ENCODE measurements at regions not wholly inside any gene's neighbourhood (a gene's known extent, or its start where the extent isn't known, plus 50 kb on each side); places are given as distances from the start of the nearest gene placed in this dataset.

DNA sequence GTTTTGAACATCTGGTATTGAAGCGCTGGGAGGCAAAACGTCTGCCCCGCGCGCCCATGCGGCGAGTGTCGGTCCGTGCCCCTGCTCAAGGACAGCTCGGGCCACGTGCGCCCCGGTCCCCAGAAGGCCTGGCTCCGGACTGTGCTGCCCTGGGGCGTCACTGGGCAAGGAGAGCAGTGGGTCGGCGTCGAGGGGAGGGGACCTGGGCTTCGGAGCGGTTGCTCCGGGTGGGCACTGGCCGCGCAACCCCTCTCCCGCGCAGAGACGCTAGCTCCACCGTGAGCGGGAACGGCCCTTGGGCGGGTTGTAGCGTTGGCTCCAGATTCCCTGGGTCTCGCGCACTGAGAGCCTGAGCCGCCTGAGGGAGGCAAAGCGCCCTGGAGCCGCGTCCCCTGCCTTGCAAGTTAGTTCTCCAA is 304.2 kb upstream of the HSFY2 start:
- peak overlapping the region; percentile 68 for H3K27ac Mint-ChIP-seq
- peaks cover 14% of the 10 kb centered on the region for H3K4me1 Mint-ChIP-seq (ENCODE audit: low read depth)
- no peak for DNase-seq (ENCODE audit: low spot score)
- intact Hi-C loops (cut with micrococcal nuclease): loop anchor here (10.0 kb wide), 2 partner anchors 57 to 487 kb away; no protein-coding TSS in a partner anchor
- peak overlapping the region; percentile 87 for H3K4me3 Mint-ChIP-seq
- H3K36me3 Mint-ChIP-seq (ENCODE audit: low read depth): peaks cover 1% of the 10 kb centered on the region
- H3K27me3 Mint-ChIP-seq (ENCODE audit: insufficient read depth): no peaks in the 10 kb centered on the region
- no peaks in the 10 kb centered on the region for H3K9me3 Mint-ChIP-seq

DNA sequence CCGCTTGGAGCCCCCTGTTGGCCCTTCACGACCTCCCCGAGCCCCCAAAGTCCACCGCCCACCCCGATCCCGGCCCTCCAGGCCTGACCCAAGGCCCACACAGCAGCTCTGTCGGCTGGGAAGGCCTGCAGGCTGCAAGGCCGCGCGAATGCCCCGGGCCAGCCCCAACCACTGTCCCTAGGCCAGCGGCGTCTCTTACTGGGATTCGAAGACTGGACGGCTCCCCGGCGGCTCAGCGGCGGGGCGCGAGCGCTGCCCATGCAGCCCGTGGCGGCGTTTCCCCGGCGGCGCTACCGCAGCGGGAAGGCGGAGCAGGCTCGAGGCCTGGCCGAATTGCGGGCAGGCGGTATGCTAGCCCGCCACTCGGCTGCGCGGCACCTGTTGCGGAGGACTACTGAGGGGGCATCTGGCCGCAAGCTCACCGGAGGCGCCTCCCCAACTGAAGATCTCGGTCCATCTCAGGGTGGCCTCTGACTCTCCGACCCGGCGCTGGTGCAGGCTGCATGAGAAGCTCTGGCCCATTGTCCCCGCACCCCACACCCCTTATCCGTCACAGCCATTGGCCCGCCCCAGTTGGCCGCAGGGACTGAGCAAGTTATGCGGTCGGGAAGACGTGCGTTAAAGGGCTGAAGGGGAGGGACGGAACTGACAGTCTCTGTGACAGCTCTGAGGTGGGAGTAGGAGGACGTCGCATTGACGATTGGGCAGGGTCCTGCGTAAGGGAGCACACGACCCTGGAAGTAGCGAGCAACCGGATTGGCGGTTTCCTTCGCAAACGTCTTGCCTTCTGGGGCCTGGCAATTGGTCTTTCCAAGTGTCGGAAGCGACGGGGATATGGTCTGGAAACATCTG is 303.5 kb upstream of the HSFY2 start:
- Mint-ChIP-seq H3K4me3 (peak overlapping the region; percentile 87), H3K27me3 (ENCODE audit: insufficient read depth) (no peaks in the 10 kb centered on the region), H3K4me1 (ENCODE audit: low read depth) (peaks cover 14% of the 10 kb centered on the region), H3K36me3 (ENCODE audit: low read depth) (peaks cover 1% of the 10 kb centered on the region), H3K9me3 (no peaks in the 10 kb centered on the region), H3K27ac (peak overlapping the region; percentile 68)
- intact Hi-C loops (cut with micrococcal nuclease): loop anchor here (10.0 kb wide), 2 partner anchors 58 to 488 kb away; no protein-coding TSS in a partner anchor
- peak; percentile 6 for DNase-seq (ENCODE audit: low spot score)

DNA sequence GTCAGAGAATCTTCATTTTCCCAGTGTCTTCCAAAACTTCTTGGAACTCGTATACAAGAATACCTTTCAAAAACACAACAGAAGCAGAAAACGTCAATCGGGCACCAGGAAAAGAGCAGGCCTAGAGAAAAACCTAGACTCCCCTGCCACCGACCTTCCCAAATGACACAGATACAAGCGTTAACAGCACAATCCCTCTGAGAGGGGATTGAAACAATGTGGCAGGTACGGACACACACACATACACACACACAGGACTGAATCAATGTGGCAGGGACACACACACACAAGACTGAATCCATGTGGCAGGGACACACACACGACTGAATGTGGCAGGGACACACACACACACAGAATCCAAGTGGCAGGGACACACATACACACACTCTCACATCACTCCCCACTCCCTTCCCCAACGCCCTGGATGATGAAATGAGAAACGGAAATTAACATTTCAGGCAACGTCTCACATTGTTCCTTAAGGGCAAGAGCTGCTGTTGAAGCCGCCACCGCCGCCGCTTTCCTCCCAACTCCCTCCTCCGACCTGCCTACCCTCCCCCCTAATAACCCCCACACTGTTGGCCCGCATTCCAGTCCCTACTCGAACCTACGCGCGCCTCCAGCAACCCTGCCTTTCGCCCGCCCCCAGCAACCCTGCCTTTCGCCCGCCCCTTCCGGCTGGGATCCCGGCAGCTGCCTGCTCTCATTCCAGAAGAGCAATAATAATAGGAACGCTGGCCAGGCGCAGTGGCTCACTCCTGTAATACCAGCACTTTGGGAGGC is 302.1 kb upstream of the HSFY2 start:
- Mint-ChIP-seq H3K27me3 (ENCODE audit: insufficient read depth) (no peaks in the 10 kb centered on the region), H3K27ac (peak overlapping the region; percentile 67), H3K36me3 (ENCODE audit: low read depth) (peaks cover 1% of the 10 kb centered on the region), H3K9me3 (no peaks in the 10 kb centered on the region), H3K4me1 (ENCODE audit: low read depth) (peaks cover 14% of the 10 kb centered on the region), H3K4me3 (peak overlapping the region; percentile 82)
- intact Hi-C loops (cut with micrococcal nuclease): loop anchor here (10.0 kb wide), 2 partner anchors 59 to 489 kb away; no protein-coding TSS in a partner anchor
- DNase-seq (ENCODE audit: low spot score): no peak

DNA sequence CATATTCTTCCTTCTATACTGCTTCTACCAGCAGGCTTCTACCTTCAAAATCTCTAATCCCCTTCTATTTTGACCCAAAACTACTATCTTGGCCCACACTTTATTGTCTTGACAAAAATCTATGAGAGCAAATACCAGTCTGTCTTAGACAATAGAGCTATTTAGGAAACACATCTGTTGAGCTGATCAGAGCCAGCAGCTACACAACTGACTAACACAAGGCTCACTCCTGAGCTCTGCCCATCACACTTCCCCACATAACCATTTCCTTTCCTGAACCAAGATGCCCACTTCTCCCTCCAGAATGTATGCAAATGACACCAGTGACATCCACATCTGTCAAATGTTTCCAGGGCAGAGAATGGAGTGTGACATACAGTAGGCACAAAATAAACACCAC is 293.9 kb upstream of the HSFY2 start:
- intact Hi-C loops (cut with micrococcal nuclease): no loop called here
- Mint-ChIP-seq H3K36me3 (ENCODE audit: low read depth) (no peaks in the 10 kb centered on the region), H3K27me3 (ENCODE audit: insufficient read depth) (no peaks in the 10 kb centered on the region), H3K4me3 (no peak overlapping the region), H3K27ac (no peak overlapping the region), H3K4me1 (ENCODE audit: low read depth) (no peaks in the 10 kb centered on the region), H3K9me3 (no peaks in the 10 kb centered on the region)
- DNase-seq (ENCODE audit: low spot score): no peak

DNA sequence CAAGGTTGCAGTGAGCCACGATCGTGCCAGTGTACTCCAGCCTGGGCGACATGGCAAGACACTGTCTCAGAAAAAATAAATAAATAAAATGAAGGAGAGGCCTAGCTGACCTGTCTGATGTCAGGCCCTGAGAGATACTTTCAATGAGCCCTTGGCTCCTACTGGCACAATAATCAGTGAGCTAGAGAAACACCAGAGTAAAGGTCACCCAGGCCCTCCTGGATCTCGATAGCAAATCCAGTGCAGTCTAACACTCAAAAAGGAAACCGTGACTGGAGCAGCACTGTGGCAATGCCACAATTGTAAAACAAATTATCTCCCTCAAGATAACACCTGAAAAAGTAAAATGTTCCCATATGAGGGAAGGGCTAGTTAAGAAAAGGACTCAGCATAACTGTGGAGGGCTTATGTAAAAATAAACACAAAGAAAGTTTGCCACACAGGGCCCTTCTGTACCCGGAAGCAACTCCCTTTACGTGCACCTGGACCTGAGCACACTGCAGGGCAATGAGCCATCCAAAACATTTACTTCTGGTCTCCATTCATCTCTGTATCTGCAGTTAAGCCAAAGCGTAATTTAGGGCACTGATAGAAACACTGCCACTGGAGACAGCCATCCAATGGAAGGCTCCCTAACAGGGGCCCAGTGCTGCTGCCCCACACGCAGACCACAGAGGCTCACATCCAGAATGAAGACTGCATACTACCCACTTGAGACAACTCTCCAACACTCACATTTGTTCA is 293.1 kb upstream of the HSFY2 start:
- Mint-ChIP-seq H3K27me3 (ENCODE audit: insufficient read depth) (no peaks in the 10 kb centered on the region), H3K36me3 (ENCODE audit: low read depth) (no peaks in the 10 kb centered on the region), H3K4me1 (ENCODE audit: low read depth) (no peaks in the 10 kb centered on the region), H3K4me3 (no peak overlapping the region), H3K27ac (no peak overlapping the region), H3K9me3 (no peaks in the 10 kb centered on the region)
- intact Hi-C loops (cut with micrococcal nuclease): no loop called here
- no peak for DNase-seq (ENCODE audit: low spot score)

DNA sequence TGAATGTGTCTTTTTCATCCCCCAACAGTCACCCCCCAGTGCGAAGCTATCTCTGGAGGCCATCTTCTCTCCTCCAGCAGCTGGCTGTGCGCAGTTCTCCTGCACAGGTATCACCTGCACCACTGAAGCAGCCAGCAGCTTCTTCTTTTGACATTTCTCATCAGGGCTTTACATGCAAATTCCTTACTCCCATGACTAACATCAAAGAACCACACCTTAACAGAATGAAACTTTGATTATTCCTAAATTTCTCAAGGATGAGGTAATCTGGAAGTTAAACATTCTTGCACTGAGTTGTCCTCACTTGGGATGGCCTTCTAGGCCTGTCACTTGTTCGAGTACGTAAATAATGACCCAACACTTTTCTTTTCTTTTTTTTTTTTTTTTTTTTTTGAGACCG is 291.6 kb upstream of the HSFY2 start:
- Mint-ChIP-seq H3K27me3 (ENCODE audit: insufficient read depth) (no peaks in the 10 kb centered on the region), H3K4me3 (no peak overlapping the region), H3K36me3 (ENCODE audit: low read depth) (no peaks in the 10 kb centered on the region), H3K4me1 (ENCODE audit: low read depth) (no peaks in the 10 kb centered on the region), H3K9me3 (no peaks in the 10 kb centered on the region), H3K27ac (no peak overlapping the region)
- no peak for DNase-seq (ENCODE audit: low spot score)
- intact Hi-C loops (cut with micrococcal nuclease): no loop called here

DNA sequence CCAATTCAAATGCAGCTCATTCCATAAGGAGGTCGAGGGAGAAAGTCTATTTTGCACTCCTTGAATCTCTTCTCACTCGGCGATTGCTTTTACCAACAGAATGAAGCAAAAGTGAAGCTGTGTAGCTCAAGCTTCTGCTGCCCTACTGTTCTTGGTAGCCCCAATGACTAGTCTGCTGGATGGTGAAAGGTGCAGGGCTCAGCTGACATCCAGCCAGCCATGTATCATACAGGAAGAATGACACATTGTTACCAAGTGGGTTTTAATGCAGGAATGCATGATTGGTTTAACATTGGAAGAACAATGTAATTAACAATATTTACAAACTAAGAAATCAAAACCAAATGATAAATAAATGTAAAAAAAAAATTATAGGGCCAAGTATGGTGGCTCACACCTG is 286.2 kb upstream of the HSFY2 start:
- Mint-ChIP-seq H3K27me3 (ENCODE audit: insufficient read depth) (no peaks in the 10 kb centered on the region), H3K36me3 (ENCODE audit: low read depth) (peaks cover 2% of the 10 kb centered on the region), H3K4me1 (ENCODE audit: low read depth) (no peaks in the 10 kb centered on the region), H3K9me3 (no peaks in the 10 kb centered on the region), H3K27ac (no peak overlapping the region), H3K4me3 (no peak overlapping the region)
- DNase-seq (ENCODE audit: low spot score): no peak
- intact Hi-C loops (cut with micrococcal nuclease): no loop called here

DNA sequence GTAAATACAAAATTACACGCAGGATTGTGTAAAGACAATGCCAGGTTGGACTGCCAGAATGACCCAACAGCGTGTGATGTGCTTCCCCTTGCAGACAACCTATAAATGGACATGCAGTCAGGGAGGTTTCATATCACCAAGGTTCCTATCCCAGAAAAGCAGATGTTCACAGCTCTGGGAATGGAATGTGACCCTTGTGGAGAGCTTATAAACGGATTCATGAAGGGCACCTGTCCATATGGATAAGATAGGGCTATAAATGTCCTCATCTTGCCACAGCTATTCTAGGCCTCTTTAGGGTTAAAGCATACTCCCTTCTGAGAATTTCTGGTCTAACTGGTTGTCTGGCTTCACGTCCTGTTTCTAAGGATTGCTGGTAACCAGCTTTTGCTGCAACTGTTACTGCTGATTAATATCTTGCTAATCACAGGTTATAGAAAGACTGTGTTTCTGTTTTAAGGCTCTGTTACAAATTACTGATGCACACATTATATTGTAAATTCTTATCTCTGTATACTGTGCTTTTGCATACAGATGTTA is 285.4 kb upstream of the HSFY2 start:
- Mint-ChIP-seq H3K4me1 (ENCODE audit: low read depth) (no peaks in the 10 kb centered on the region), H3K27ac (no peak overlapping the region), H3K4me3 (no peak overlapping the region), H3K27me3 (ENCODE audit: insufficient read depth) (no peaks in the 10 kb centered on the region), H3K36me3 (ENCODE audit: low read depth) (peaks cover 2% of the 10 kb centered on the region), H3K9me3 (no peaks in the 10 kb centered on the region)
- DNase-seq (ENCODE audit: low spot score): no peak
- intact Hi-C loops (cut with micrococcal nuclease): no loop called here

DNA sequence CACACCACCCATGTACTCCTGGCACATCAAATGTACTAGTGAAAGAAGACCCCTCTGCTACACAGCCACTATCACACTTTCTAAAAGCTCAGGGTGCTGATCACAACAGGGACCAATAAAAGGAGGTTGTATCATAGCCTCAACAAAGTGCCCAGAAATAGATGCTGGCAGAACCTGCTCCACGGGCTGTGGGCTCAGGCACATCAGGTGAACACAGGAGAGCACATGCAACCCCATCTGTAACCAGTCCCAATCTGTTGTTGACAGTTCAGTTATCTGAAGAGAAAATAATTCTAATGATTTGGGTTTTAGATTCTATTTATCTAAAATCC is 282.6 kb upstream of the HSFY2 start:
- DNase-seq (ENCODE audit: low spot score): no peak
- H3K27ac Mint-ChIP-seq: no peak overlapping the region
- H3K27me3 Mint-ChIP-seq (ENCODE audit: insufficient read depth): no peaks in the 10 kb centered on the region
- intact Hi-C loops (cut with micrococcal nuclease): no loop called here
- no peak overlapping the region for H3K4me3 Mint-ChIP-seq
- no peaks in the 10 kb centered on the region for H3K4me1 Mint-ChIP-seq (ENCODE audit: low read depth)
- peaks cover 2% of the 10 kb centered on the region for H3K36me3 Mint-ChIP-seq (ENCODE audit: low read depth)
- H3K9me3 Mint-ChIP-seq: no peaks in the 10 kb centered on the region

DNA sequence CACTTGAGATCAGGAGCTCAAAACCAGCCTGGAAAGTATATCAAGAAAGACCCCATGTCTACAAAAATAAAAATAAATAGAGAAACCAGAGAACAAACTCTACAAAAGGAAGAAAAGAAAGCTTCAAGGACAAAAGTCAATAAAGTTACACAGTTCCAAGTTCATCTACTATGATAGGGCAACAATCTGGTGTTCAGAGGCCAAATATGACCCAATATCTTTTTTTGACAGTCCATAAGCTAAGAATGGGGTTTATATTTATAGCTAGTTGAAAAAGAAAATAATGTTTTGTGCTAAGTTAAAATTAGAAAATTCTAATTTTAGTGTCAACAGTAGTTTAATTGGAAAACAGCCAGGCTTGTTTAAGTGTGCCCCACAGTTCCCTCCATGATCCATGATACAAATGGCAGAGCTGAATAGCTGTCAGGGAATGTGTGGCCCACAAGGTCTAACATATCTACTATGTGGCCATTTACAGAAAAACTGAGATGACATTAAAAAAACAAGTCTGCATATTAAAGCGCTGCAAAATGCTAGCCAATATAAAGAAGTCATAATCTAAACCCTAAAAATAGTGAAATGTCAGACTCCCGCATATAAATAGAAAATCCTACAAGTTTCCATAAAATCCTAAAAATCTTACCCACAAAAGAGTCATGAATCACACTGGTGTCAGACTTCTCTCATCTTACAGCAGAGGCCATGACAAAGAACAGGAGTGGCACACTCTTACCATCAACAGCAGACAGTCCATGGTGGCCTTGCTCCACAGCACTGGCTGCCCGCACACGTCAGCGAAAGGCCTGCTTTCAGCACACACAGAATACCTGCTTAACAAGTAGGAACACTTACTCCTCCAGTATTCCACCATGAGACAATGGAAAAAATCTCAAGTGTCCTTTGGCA is 281.9 kb upstream of the HSFY2 start:
- Mint-ChIP-seq H3K4me1 (ENCODE audit: low read depth) (no peaks in the 10 kb centered on the region), H3K27ac (no peak overlapping the region), H3K9me3 (no peaks in the 10 kb centered on the region), H3K27me3 (ENCODE audit: insufficient read depth) (no peaks in the 10 kb centered on the region), H3K4me3 (no peak overlapping the region), H3K36me3 (ENCODE audit: low read depth) (peaks cover 2% of the 10 kb centered on the region)
- DNase-seq (ENCODE audit: low spot score): no peak
- intact Hi-C loops (cut with micrococcal nuclease): no loop called here

DNA sequence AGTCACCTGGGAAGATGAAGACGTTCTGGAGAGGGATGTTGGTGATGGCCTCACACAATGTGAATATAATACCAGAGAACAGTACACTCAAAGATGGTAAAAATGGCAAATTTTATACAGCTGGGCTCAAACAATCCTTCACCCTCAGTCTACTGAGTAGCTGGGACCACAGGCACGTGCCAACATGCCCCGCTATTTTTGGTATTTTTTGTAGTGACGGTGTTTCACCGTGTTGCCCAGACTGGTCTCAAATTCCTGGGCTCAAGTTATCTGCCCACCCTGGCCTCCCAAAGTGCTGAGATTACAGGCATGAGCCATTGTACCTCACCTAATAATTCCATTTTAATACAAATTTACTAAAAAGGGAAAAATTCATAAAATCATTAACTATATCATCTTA is 280.3 kb upstream of the HSFY2 start:
- Mint-ChIP-seq H3K27me3 (ENCODE audit: insufficient read depth) (no peaks in the 10 kb centered on the region), H3K9me3 (no peaks in the 10 kb centered on the region), H3K4me3 (no peak overlapping the region), H3K4me1 (ENCODE audit: low read depth) (no peaks in the 10 kb centered on the region), H3K27ac (no peak overlapping the region), H3K36me3 (ENCODE audit: low read depth) (peaks cover 2% of the 10 kb centered on the region)
- intact Hi-C loops (cut with micrococcal nuclease): no loop called here
- DNase-seq (ENCODE audit: low spot score): no peak

DNA sequence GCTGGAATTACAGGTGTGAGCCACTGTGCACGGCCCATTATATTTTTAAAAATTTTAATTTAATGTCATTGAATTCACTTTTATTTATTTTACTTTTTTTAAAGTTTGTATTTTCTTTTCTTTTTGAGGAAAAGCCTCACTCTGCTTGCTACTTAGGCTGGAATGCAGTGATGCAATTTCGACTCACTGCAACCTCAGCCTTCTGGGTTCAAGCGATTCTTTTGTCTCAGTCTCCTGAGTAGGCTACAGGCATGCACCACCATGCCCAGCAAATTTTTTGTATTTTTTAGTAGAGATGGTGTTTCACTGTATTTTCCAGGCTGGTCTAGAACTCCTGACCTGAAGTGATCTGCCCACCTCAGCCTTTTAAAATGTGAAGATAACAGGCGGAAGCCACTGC is 277.5 kb upstream of the HSFY2 start:
- no peaks in the 10 kb centered on the region for H3K9me3 Mint-ChIP-seq
- H3K4me1 Mint-ChIP-seq (ENCODE audit: low read depth): no peaks in the 10 kb centered on the region
- no peak overlapping the region for H3K4me3 Mint-ChIP-seq
- H3K36me3 Mint-ChIP-seq (ENCODE audit: low read depth): peaks cover 2% of the 10 kb centered on the region
- no peaks in the 10 kb centered on the region for H3K27me3 Mint-ChIP-seq (ENCODE audit: insufficient read depth)
- H3K27ac Mint-ChIP-seq: no peak overlapping the region
- intact Hi-C loops (cut with micrococcal nuclease): no loop called here
- no peak for DNase-seq (ENCODE audit: low spot score)

Measured in activated T-helper 1 cell treated with anti-CD3 and anti-CD28 coated beads, Interleukin-12 subunit alpha, Interleukin-12 subunit beta, Interleukin-2, Interleukin-4 antibody, amounts not matched to agents 30 ng/mL and 10 ng/mL and 1 ng/mL, durations not matched to agents 14 hours and 24 hours and 36 hours (primary cell).